IPS-18a (cell line): ENCODE measurements at regions not wholly inside any gene's neighbourhood (a gene's known extent, or its start where the extent isn't known, plus 50 kb on each side); places are given as distances from the start of the nearest gene placed in this dataset.

Experiments used
- H3K27ac ChIP-seq: one replicate; pipeline ENCODE4 v1.5.1; 2013; ENCODE audit warnings: low read length
- H3K27me3 ChIP-seq: one replicate; pipeline ENCODE4 v1.6.1; 2013; ENCODE audit warnings: mild to moderate bottlenecking, low read length; ENCODE audit not compliant: control insufficient read depth, insufficient read depth
- H3K36me3 ChIP-seq: one replicate; pipeline ENCODE4 v1.6.1; 2013; ENCODE audit warnings: low read depth, low read length; ENCODE audit not compliant: control insufficient read depth
- H3K4me1 ChIP-seq: one replicate; pipeline ENCODE4 v1.6.1; 2013; ENCODE audit warnings: low read depth, low read length; ENCODE audit not compliant: control insufficient read depth
- H3K4me3 ChIP-seq: one replicate; pipeline ENCODE4 v1.5.1; 2013; ENCODE audit warnings: low read length
- H3K9ac ChIP-seq: one replicate; pipeline ENCODE4 v1.6.1; 2013; ENCODE audit warnings: mild to moderate bottlenecking, low read length, moderate library complexity
- H3K9me3 ChIP-seq: one replicate; pipeline ENCODE4 v1.6.1; 2013; ENCODE audit warnings: low read depth, low read length; ENCODE audit not compliant: control insufficient read depth

DNA sequence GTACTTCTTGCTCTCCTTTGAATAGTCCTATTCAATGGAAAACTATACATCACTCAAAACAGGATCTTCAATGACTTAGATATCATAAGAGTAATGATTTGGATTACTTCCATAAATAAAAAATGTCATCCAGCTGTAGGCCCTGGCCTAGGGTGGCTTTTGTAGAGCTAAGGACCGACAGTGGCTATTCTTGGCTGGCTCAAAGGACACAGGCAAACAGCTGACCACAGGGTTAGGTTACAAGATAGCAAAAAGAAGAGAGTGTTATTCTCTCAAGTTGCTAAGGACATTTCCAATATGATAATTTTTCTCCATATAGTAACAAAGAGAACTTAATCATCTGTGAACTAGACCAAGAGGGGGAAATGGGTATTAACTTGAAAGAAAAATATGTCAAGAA, 495.1 kb downstream of the PLPP3 start:
- H3K4me1 ChIP-seq = no peaks in the 10 kb centered on the region
- H3K27ac ChIP-seq = no peak overlapping the region
- H3K9me3 ChIP-seq = no peaks in the 10 kb centered on the region
- H3K9ac ChIP-seq = no peak overlapping the region
- H3K4me3 ChIP-seq = no peak overlapping the region
- no peaks in the 10 kb centered on the region for H3K27me3 ChIP-seq
- H3K36me3 ChIP-seq = no peaks in the 10 kb centered on the region

DNA sequence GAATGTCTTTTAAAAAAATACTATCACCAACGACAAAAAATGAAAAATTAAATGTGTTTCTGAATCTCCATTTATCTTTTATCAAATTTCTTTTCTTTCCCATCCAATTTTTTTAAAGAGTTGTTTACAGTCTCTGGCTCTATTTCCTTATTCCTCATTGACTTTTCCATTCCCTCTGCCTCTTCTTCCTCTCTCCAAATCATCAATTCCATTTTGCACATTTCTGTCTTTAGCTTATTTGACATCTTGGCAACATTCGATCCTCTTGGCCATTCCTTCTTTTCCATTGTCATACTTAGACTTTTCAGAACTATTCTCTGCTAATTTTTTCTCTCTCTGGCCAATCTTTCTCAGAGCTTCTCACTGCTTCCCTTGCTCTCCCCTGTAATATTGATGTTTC, 497.6 kb downstream of the PLPP3 start:
- H3K27me3 ChIP-seq = no peaks in the 10 kb centered on the region
- H3K9ac ChIP-seq = no peak overlapping the region
- no peaks in the 10 kb centered on the region for H3K9me3 ChIP-seq
- no peaks in the 10 kb centered on the region for H3K4me1 ChIP-seq
- H3K36me3 ChIP-seq = no peaks in the 10 kb centered on the region
- H3K4me3 ChIP-seq = no peak overlapping the region
- H3K27ac ChIP-seq = no peak overlapping the region

DNA sequence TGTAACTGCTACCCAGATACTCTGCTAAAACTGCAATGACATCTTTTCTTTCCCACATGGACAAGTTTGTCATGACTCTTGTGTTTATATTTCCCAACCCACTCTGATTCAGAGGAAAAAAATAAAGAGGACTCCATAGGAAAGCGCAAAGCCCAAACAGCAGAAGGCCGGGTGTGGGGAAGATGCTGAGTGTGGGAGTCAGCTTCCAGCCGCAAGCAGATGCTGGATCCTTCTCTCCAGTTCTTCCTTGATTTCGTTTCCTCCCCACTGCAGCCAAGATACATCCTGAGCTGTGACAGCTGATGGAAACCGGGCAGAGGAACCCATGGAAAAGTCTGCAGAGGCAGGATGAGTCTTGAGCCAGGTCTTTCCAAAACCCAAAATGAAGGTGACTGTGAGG, 498.2 kb downstream of the PLPP3 start:
- no peaks in the 10 kb centered on the region for H3K4me1 ChIP-seq
- H3K9me3 ChIP-seq = no peaks in the 10 kb centered on the region
- H3K27me3 ChIP-seq = no peaks in the 10 kb centered on the region
- no peak overlapping the region for H3K9ac ChIP-seq
- no peaks in the 10 kb centered on the region for H3K36me3 ChIP-seq
- no peak overlapping the region for H3K4me3 ChIP-seq
- H3K27ac ChIP-seq = no peak overlapping the region

DNA sequence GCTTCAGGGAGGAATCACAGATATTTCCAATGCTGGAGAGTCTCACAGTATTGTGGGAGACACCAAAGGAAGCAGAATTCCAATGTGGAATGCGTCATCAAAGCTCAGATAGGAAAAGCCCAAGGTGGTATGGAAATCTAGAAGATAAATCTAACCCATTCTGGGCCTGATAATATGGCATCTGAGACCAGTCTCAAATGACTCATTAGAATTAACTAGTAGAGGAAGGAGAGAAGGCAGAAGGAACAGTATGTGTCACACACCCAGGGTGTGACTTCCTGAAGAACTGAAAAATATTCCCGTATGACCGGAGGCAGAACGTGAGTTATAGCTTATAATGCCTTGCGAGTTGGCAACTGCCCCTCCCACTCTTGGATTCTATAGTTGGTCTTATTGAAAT, 499.2 kb downstream of the PLPP3 start:
- Histone ChIP-seq H3K36me3 (no peaks in the 10 kb centered on the region), H3K4me3 (no peak overlapping the region), H3K4me1 (no peaks in the 10 kb centered on the region), H3K27me3 (no peaks in the 10 kb centered on the region), H3K9me3 (no peaks in the 10 kb centered on the region), H3K27ac (no peak overlapping the region), H3K9ac (no peak overlapping the region)

DNA sequence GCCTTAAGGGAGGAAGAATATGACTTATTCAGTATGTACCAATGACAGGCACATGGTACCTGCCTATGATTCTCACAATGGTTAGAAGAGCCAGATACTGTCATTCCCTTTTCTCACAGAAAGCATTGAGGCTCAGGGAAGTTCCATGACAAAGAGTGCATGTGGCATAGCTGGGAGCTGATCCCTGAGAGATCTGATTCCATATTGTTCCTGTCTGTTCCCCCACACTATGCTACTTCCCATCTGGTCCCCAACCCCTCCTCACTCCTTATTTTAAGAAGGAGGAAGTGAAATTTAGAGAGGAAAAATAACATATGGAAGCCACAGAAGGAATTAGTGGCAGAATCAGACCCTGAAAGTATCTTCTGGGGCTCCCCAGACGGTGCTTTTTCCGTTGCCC, 500.0 kb downstream of the PLPP3 start:
- H3K36me3 ChIP-seq = no peaks in the 10 kb centered on the region
- no peak overlapping the region for H3K27ac ChIP-seq
- no peaks in the 10 kb centered on the region for H3K9me3 ChIP-seq
- no peaks in the 10 kb centered on the region for H3K27me3 ChIP-seq
- H3K4me3 ChIP-seq = no peak overlapping the region
- H3K9ac ChIP-seq = no peak overlapping the region
- H3K4me1 ChIP-seq = no peaks in the 10 kb centered on the region

GRCh38 chr1:56077206-56077605, 502.2 kb downstream of the PLPP3 start:
- no peaks in the 10 kb centered on the region for H3K36me3 ChIP-seq
- H3K9ac ChIP-seq = no peak overlapping the region
- no peak overlapping the region for H3K27ac ChIP-seq
- no peaks in the 10 kb centered on the region for H3K4me1 ChIP-seq
- H3K9me3 ChIP-seq = no peaks in the 10 kb centered on the region
- H3K4me3 ChIP-seq = no peak overlapping the region
- no peaks in the 10 kb centered on the region for H3K27me3 ChIP-seq

DNA sequence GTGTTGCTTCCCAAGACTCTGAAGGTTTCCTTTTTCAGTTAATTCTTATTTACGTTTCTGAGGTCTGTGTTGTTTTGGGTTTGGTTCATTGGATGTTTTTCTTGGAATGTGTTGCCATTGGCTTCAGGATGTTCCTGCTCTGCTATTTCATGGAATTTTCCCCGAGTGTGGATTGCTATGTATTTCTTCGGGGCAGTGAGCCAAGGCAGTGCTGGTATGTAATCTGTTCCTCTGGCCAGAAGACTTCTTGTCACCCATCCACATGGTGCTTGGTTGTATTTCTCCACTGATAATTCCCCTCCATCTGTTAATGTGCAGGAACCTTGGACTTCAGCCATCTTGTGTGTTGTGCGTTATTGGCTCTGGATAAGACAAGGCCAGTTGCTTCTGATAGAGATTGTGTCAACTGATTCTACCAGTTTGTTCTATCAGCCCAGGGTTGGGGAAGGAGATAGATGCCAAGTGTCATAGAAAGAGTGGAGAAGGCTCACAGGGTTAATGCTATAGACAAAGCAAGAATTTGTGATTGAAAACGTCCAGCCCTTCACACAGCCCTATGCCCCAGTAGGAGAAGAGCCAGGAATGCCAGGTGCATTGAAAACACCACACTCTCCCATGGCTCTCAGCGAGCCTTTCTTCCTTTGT, 505.2 kb downstream of the PLPP3 start:
- H3K27ac ChIP-seq = no peak overlapping the region
- no peaks in the 10 kb centered on the region for H3K4me1 ChIP-seq
- no peaks in the 10 kb centered on the region for H3K27me3 ChIP-seq
- no peaks in the 10 kb centered on the region for H3K9me3 ChIP-seq
- no peak overlapping the region for H3K9ac ChIP-seq
- no peaks in the 10 kb centered on the region for H3K36me3 ChIP-seq
- no peak overlapping the region for H3K4me3 ChIP-seq

- no peaks in the 10 kb centered on the region for H3K4me1 ChIP-seq
- H3K9ac ChIP-seq = no peak overlapping the region
- H3K9me3 ChIP-seq = no peaks in the 10 kb centered on the region
- no peaks in the 10 kb centered on the region for H3K36me3 ChIP-seq
- H3K4me3 ChIP-seq = no peak overlapping the region
- no peak overlapping the region for H3K27ac ChIP-seq
- H3K27me3 ChIP-seq = no peaks in the 10 kb centered on the region
These were observed 505.8 kb downstream of the PLPP3 start for GRCh38 chr1:56073614-56074006.

DNA sequence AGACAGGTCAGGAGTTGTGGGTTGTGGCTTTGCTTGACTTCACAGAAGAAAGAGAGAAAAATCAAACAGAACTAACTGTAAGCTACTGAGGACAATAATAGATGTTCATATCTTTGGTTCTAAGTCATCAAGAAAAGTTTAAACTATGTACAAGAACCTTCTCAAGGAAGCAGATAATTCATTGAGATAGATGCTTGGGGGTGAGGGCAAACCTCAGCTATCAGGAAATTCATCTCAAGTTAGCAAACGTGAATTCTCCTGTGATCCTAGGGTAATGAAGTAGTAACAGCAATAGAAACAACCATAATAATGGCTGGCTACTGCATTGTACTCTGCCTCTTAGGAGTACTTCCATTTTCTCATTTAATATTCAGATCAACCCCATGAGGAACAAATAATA, 506.2 kb downstream of the PLPP3 start:
- H3K27me3 ChIP-seq = no peaks in the 10 kb centered on the region
- no peaks in the 10 kb centered on the region for H3K36me3 ChIP-seq
- no peak overlapping the region for H3K4me3 ChIP-seq
- H3K9me3 ChIP-seq = no peaks in the 10 kb centered on the region
- H3K27ac ChIP-seq = no peak overlapping the region
- H3K9ac ChIP-seq = no peak overlapping the region
- no peaks in the 10 kb centered on the region for H3K4me1 ChIP-seq

- H3K9ac ChIP-seq = no peak overlapping the region
- no peaks in the 10 kb centered on the region for H3K4me1 ChIP-seq
These were observed 507.1 kb downstream of the PLPP3 start for GRCh38 chr1:56072310-56072709.

GRCh38 chr1:56071351-56071750, 508.0 kb downstream of the PLPP3 start:
- Histone ChIP-seq H3K9ac (no peak overlapping the region), H3K27me3 (no peaks in the 10 kb centered on the region), H3K4me3 (no peak overlapping the region), H3K27ac (no peak overlapping the region), H3K9me3 (no peaks in the 10 kb centered on the region), H3K4me1 (no peaks in the 10 kb centered on the region), H3K36me3 (no peaks in the 10 kb centered on the region)

More at GRCh38 chr1:56072310-56072709, 507.1 kb downstream of the PLPP3 start:
- Histone ChIP-seq H3K27ac (no peak overlapping the region), H3K4me3 (no peak overlapping the region), H3K36me3 (no peaks in the 10 kb centered on the region), H3K9me3 (no peaks in the 10 kb centered on the region), H3K27me3 (no peaks in the 10 kb centered on the region)

GRCh38 chr1:56070601-56071000, 508.8 kb downstream of the PLPP3 start:
- no peaks in the 10 kb centered on the region for H3K4me1 ChIP-seq
- no peak overlapping the region for H3K9ac ChIP-seq
- no peak overlapping the region for H3K27ac ChIP-seq
- H3K36me3 ChIP-seq = no peaks in the 10 kb centered on the region
- H3K4me3 ChIP-seq = no peak overlapping the region
- no peaks in the 10 kb centered on the region for H3K9me3 ChIP-seq
- no peaks in the 10 kb centered on the region for H3K27me3 ChIP-seq
